ENCODE measurements at regions not wholly inside any gene's neighbourhood (a gene's known extent, or its start where the extent isn't known, plus 50 kb on each side); places are given as distances from the start of the nearest gene placed in this dataset.

DNA sequence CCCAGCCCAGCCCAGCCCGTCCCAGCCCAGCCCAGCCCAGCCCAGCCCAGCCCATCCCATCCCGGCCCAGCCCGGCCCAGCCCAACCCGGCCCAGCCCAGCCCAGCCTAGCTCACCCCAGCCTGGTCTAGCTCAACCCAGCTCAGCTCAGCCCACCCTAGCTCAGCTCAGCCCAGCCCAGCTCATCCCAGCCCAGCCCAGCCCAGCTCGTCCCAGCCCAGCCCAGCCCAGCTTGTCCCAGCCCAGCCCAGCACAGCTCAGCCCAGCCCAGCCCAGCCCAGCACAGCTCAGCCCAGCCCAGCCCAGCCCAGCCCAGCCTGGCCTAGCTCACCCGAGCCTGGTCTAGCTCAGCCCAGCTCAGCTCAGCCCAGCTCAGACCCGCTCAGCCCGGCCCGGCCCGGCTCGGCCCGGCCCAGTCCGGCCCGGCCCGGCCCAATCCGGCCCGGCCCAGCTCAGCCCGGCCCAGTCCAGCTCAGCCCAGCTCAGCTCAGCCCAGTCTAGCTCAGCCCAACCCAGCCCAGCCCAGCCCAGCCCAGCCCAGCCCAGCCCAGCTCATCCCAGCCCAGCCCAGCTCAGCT, 184.7 kb downstream of the TMEM121 start:
- TF ChIP-seq POLR2A (IDR thresholded peaks at IDR 0.05; ENCODE audit: low read depth, low read length) = no peak
- TF ChIP-seq SPI1 (IDR thresholded peaks at IDR 0.05; ENCODE audit: low read depth, low read length) = no peak
- TF ChIP-seq POLR2AphosphoS5 (IDR thresholded peaks at IDR 0.05; ENCODE audit: low read depth, low read length) = no peak
